Adrenal gland (tissue), 9 donors: ENCODE measurements at regions not wholly inside any gene's neighbourhood (a gene's known extent, or its start where the extent isn't known, plus 50 kb on each side); places are given as distances from the start of the nearest gene placed in this dataset.

Experiments
- DNase-seq, 7 donors: peaks; one replicate each; pipeline ENCODE4 v3.0.0-alpha.2; 2019 to 2020
- H3K27ac ChIP-seq, 5 donors: fragments of 200-600 bp; sonication (generic) in 4 of 5; 1 replicate in 3 of 5; 2 replicates in 2 of 5; pipeline versions ENCODE4 v1.5.1 to v1.8.0; 2016 to 2020; ENCODE audit warnings: mild to moderate bottlenecking in 1 of 5
- H3K27me3 ChIP-seq: fragments of 200-600 bp; 2 replicates; pipeline ENCODE4 v1.8.0; 2021
- H3K36me3 ChIP-seq, 2 donors: fragments of 200-600 bp; replicated peaks in 1 of 2; 1 replicate in 1 of 2; 2 replicates in 1 of 2; pipeline versions ENCODE4 v1.5.1 to v1.8.0; 2018 to 2022
- H3K4me1 ChIP-seq, 2 donors: fragments of 200-600 bp; replicated peaks in 1 of 2; 1 replicate in 1 of 2; 2 replicates in 1 of 2; pipeline versions ENCODE4 v1.5.1 to v1.8.0; 2018 to 2021
- H3K4me3 ChIP-seq, 4 donors: fragments of 200-600 bp; sonication (generic) in 3 of 4; one replicate each; pipeline ENCODE4 v1.5.1; 2016 to 2018
- H3K9me3 ChIP-seq, 3 donors: fragments of 200-600 bp; sonication (generic) in 1 of 3; replicated peaks in 1 of 3; 1 replicate in 2 of 3; 2 replicates in 1 of 3; pipeline versions ENCODE4 v1.5.1 to v1.8.0; 2016 to 2021
- CTCF ChIP-seq, 6 experiments: fragments of 450-650 bp in 4 of 6; fragments of 200-600 bp in 2 of 6; sonication (generic) in 1 of 6; IDR thresholded peaks; 1 replicate in 5 of 6; 2 replicates in 1 of 6; pipeline versions ENCODE4 v1.5.1 to v1.8.0; 2016 to 2021; ENCODE audit warnings: antibody characterized with exemption in 6 of 6, mild to moderate bottlenecking in 2 of 6, moderate library complexity in 1 of 6
- POLR2A ChIP-seq, 2 donors: fragments of 450-650 bp; IDR thresholded peaks; one replicate each; pipeline ENCODE4 v1.6.1; 2017; ENCODE audit warnings: antibody characterized with exemption in 2 of 2, mild to moderate bottlenecking in 2 of 2, moderate library complexity in 1 of 2
- WGBS, 4 donors: extraction: QIAGEN DNeasy Blood & Tissue Kit in 2 of 4; methylation state at CpG; one replicate each; pipeline versions ENCODE4 v1.1.5 to v1.1.7; 2013 to 2017; 5-methylcytosine and 5-hydroxymethylcytosine counted together
- intact Hi-C, 2 donors: fragments of 100-400 bp; cut with DNase I; formaldehyde crosslinking; loops; one replicate each; pipeline versions ENCODE4 v1.14.1 to v1.15.0; 2022 to 2023
- donor health status: healthy with polysubstance abuse.
- donor health status: Bipolar disorder and iron deficiency.
- donor health status: DM: yes; HTN: yes; CAD: no.
- donor health status: DM: no; HTN: no; CAD: no.
- donor health status: DM: no; HTN: no; CAD: no.

GRCh38 chr3:99532246-99532645 is 106.1 kb upstream of the COL8A1 start:
- WGBS, 4 donors = 31 to 53% (median 42%) methylated on average over 2 of the region's 2 CpGs
- intact Hi-C loops = no loop called here
- Histone ChIP-seq H3K27ac (no peak overlapping the region), H3K4me3 (no peak overlapping the region), H3K36me3 (no peaks in the 10 kb centered on the region), H3K27me3 (no peaks in the 10 kb centered on the region), H3K9me3 (no peaks in the 10 kb centered on the region), H3K4me1 (no peaks in the 10 kb centered on the region)
- no peak for TF ChIP-seq POLR2A (IDR thresholded peaks at IDR 0.05)
- TF ChIP-seq CTCF (IDR thresholded peaks at IDR 0.05) = peak in 5 of 6 experiments; percentile 22 to 49 (median 48)
- peak in 6 of 7 donors; percentile 12 to 59 (median 31) for DNase-seq

- no peak for DNase-seq
- no peaks in the 10 kb centered on the region for H3K27me3 ChIP-seq
- no peaks in the 10 kb centered on the region for H3K36me3 ChIP-seq
- no peak overlapping the region for H3K4me3 ChIP-seq
- no peak overlapping the region for H3K27ac ChIP-seq
- no peaks in the 10 kb centered on the region for H3K9me3 ChIP-seq
- 39 to 67% (median 48%) methylated on average over 1 of the region's 1 CpG for WGBS, 4 donors
- no peak for TF ChIP-seq CTCF (IDR thresholded peaks at IDR 0.05)
- no peak for TF ChIP-seq POLR2A (IDR thresholded peaks at IDR 0.05)
- no peaks in the 10 kb centered on the region for H3K4me1 ChIP-seq
- intact Hi-C loops = no loop called here
Observed at GRCh38 chr3:99529265-99529664, 109.1 kb upstream of the COL8A1 start.

DNA sequence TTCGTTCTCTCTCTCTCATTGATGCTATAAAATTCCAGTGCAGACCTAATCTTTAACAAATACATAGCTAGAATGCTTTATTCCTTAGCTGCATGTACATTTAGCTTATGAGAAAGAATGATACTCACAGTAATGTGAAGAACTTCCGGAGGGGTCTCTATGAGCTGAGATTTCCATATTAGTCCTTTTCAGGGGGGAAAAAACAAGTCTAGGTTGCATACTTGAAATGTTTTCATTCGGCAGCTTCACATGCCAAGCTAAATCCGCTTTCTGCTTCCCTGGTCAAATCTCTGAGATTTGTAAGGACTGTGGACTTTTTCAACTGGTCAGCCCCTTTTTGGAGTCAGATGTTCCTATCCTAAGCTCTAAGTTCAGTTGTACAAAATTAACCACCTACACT is 111.5 kb upstream of the COL8A1 start:
- no peaks in the 10 kb centered on the region for H3K9me3 ChIP-seq
- no peak overlapping the region for H3K4me3 ChIP-seq
- 63 to 74% (median 72%) methylated on average over 4 of the region's 4 CpGs for WGBS, 4 donors
- H3K27me3 ChIP-seq = no peaks in the 10 kb centered on the region
- H3K36me3 ChIP-seq = no peaks in the 10 kb centered on the region
- TF ChIP-seq CTCF (IDR thresholded peaks at IDR 0.05) (no peak), POLR2A (IDR thresholded peaks at IDR 0.05) (no peak)
- H3K4me1 ChIP-seq = no peaks in the 10 kb centered on the region
- intact Hi-C loops = no loop called here
- no peak overlapping the region for H3K27ac ChIP-seq
- DNase-seq = no peak

DNA sequence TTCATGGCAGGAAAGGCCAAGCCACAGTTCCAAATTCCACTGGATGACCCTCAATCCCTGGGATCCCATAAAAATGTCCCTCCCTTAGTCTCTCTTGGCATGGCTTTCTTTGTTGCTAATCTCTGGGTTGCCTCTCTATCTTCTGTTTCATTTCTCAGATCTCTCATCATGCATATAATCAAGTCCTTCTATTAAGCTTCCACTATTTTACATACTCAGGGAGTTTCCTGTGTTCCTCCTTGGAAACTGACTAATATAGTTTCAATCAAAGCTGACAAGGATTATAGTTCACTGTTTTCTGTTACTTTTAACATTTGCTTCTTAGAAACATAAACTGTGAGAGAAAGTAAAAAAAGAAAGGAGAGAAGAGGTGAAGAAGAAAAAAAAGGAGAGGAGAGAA is 113.8 kb upstream of the COL8A1 start:
- DNase-seq = no peak
- TF ChIP-seq POLR2A (IDR thresholded peaks at IDR 0.05) = no peak
- no peak for TF ChIP-seq CTCF (IDR thresholded peaks at IDR 0.05)
- intact Hi-C loops = no loop called here
- no peak overlapping the region for H3K4me3 ChIP-seq
- H3K9me3 ChIP-seq = no peaks in the 10 kb centered on the region
- H3K36me3 ChIP-seq = no peaks in the 10 kb centered on the region
- H3K4me1 ChIP-seq = no peaks in the 10 kb centered on the region
- no peak overlapping the region for H3K27ac ChIP-seq
- no peaks in the 10 kb centered on the region for H3K27me3 ChIP-seq
